Anterior cingulate cortex (tissue), 58 donors: ENCODE measurements at regions not wholly inside any gene's neighbourhood (a gene's known extent, or its start where the extent isn't known, plus 50 kb on each side); places are given as distances from the start of the nearest gene placed in this dataset.

Experiments used
- DNase-seq, 58 donors: peaks; one replicate each; lab custom pipeline; 2025; lab: John Stamatoyannopoulos, UW

GRCh38 chr13:34637138-34637537, 304.9 kb upstream of the NBEA start:
- no peak for DNase-seq

GRCh38 chr13:34637636-34638035, 304.4 kb upstream of the NBEA start:
- no peak for DNase-seq

GRCh38 chr13:34638897-34639296, 303.2 kb upstream of the NBEA start:
- no peak for DNase-seq

- DNase-seq = no peak
These were observed 301.7 kb upstream of the NBEA start for GRCh38 chr13:34640179-34640992.

- no peak for DNase-seq
These were observed 301.1 kb upstream of the NBEA start for GRCh38 chr13:34640993-34641330.

GRCh38 chr13:34647379-34648150, 294.5 kb upstream of the NBEA start:
- no peak for DNase-seq

- no peak for DNase-seq
These were observed 287.9 kb upstream of the NBEA start for GRCh38 chr13:34654203-34654602.

- no peak for DNase-seq
These were observed 287.4 kb upstream of the NBEA start for GRCh38 chr13:34654647-34655046.

GRCh38 chr13:34655554-34655953, 286.5 kb upstream of the NBEA start:
- DNase-seq = no peak

GRCh38 chr13:34657716-34658115, 284.4 kb upstream of the NBEA start:
- DNase-seq = no peak

- DNase-seq = peak in 5 of 58 donors; percentile 3 to 27 (median 11)
These were observed 274.5 kb upstream of the NBEA start for GRCh38 chr13:34667286-34668218.

- DNase-seq = peak in 33 of 58 donors; percentile 1 to 74 (median 18)
These were observed 270.9 kb upstream of the NBEA start for GRCh38 chr13:34671137-34671536.

GRCh38 chr13:34672631-34673030, 269.4 kb upstream of the NBEA start:
- DNase-seq = peak in 13 of 58 donors; percentile 1 to 55 (median 6)

- DNase-seq = no peak
These were observed 266.4 kb upstream of the NBEA start for GRCh38 chr13:34675626-34676025.

GRCh38 chr13:34678154-34678553, 263.9 kb upstream of the NBEA start:
- no peak for DNase-seq

- no peak for DNase-seq
These were observed 260.6 kb upstream of the NBEA start for GRCh38 chr13:34681405-34681955.

GRCh38 chr13:34695063-34695462, 247.0 kb upstream of the NBEA start:
- DNase-seq = no peak

- DNase-seq = no peak
These were observed 245.8 kb upstream of the NBEA start for GRCh38 chr13:34696296-34696695.

- no peak for DNase-seq
These were observed 245.3 kb upstream of the NBEA start for GRCh38 chr13:34696741-34697140.

GRCh38 chr13:34698945-34699344, 243.1 kb upstream of the NBEA start:
- DNase-seq = no peak
